HG03175 (cell line): ENCODE measurements at regions not wholly inside any gene's neighbourhood (a gene's known extent, or its start where the extent isn't known, plus 50 kb on each side); places are given as distances from the start of the nearest gene placed in this dataset.

ENCODE experiments used
- ATAC-seq: cut with Tn5 transposase; IDR thresholded peaks from one replicate; pipeline ENCODE4 v1.9.1; 2021; ENCODE audit warnings: mild to moderate bottlenecking, moderate library complexity; ENCODE audit not compliant: unreplicated experiment

DNA sequence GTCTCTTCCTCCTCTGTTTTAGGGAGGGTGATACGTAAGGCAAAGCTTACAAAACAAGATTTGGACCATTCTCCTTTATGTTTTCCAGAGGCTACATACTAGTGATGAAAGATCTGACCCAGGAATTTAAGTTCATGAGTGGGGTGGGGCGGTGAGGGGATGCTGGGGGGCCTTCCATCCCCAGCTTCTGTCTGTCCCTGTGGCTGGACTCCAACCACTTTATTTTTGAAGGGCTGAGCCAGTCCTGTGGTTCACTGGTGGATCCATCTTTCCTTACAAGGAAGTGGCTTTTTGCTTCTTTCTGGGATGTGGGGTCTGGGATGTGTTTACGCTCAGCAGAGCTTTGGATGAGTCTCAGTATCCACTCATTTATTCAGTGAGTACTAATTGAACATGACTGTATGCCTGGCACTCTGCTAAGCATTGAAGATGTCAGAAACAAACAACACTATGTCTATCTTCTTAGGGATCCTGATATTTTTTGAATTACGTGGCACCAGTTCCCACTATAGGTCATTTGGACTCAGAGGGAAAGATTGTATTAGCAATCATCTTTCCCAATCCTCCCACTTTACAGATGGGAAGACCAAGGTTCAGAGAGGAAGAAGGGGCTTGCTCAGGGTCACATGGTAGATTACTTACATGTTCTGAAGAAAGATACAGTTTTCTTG, 291.8 kb upstream of the TBX3 start:
- no peak for ATAC-seq

DNA sequence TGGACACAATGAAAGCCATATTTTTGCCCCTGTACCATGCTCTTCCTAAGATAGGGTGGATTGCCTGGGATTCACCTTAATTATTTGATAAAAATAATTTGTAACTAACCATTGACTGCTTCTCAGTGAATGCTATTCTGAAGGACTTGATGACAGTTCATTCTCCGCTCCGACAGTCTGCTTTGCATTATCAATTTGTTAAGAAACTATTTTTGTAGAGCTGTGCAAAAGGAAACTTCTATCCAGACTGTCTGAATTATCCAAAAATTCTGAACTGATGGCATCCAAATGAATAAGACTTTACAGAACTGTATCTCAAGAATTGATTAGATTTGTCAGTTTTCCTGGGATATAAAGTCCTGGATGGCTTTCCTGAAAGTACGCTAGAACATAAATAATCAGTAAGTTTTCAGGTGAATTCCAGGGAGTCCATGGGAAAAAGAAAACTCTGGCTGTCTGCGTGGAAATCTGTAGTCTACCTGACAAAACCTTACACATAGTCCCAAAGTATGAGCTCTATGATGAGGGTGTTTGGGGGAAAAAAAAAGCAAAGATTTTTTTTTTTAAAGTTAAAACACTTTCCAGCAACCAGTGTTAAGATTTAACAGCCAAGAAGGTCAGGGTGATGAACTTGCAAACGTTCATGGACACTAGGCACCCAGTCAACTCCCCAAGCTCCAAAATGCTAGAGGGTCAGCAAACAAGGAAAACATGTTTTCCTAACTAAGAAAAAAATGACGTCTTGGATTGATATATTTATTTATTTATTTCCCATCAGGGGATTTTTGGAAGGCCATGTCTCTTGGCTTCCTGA, 291.1 kb upstream of the TBX3 start:
- no peak for ATAC-seq

DNA sequence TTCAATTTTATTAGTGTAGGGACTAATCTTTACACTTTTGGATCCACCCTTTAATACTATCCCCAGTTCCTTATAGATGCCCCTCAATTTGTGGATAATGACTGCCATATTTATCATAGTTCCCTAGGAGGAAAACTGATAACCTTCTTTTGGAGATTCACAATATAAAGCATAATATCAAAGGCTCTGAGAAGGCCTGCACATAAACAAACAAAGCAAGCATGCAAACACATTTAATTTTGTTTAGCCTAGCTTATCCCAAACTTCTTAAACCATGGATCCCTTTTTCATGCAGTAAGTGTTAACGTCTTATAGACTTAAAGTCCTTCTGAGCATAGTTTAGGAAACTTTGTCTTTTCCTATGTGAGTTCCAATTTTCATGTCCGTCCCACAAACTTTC, 290.4 kb upstream of the TBX3 start:
- ATAC-seq = no peak

DNA sequence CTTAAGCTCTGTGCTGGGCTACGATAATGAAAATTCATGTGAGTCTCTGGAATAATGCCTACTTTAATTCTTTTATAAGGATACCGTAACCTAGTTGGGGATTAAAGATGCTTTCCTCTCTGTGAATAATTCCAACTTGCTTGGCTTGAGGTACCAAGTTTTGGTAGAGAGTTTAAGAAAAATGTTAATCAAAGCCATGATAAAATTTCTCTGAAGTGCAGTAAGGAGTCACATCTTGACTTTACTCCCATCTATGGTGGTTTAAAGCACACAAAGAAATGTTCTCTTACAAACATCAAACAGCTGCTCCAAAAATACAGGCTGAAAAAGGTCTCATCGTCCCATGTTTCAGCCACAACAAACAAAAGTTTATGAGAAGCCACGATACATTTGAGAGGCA, 284.8 kb upstream of the TBX3 start:
- ATAC-seq = no peak

DNA sequence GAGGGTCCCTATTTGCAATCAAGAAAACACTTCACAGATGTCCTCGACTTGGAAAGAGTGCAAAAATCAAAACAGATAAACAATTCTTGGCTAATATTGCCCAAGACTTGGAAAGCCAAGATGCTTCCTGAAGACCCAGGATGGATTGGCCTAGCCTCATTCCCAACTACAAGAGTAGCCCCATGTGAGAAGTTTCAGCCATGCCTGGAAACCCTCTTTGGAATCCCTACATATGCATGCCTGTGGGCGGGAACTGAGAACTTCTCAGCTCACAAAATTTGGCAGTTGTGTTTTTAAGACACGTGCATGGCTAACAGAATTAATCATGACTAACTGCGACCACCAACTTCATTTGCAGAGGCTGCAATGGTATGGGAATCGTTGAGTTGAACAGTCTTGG, 283.2 kb upstream of the TBX3 start:
- no peak for ATAC-seq

DNA sequence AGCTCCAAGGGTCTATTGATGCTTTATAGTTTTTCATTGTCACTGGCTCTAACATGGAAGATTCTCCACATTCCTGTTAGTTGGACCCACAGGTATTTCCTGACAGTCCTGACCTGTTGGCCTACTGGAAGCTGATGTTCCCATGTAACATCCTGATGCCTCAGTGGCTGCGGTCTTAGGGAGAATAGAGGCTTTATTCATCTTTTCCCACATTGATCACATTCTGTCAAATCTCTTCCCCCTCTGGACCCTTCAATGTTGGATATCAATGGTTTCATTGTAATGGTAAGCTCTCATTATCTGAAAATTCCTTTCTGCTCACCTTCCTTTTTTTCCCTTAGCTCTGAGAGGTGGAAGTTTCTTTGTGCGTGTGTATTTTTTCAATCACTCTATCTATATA, 280.9 kb upstream of the TBX3 start:
- ATAC-seq = no peak

DNA sequence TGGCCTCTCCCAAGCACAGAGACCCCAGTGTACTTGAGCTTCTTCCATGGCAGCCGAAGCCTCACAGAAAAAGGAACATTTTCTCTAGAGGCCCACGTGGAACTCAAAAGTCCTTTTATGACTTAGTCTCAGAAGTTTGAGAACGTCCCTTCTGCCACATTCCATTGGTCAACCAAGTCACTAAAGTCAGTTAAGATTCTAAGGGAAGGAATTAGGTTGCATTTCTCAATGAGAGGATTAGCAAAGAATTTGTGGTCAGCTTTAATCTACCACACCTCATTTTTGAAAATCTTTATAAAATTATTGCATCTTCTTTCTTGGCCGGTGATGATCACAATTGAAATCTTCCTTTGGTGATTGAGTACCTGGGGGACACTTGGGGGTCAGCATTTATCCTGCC, 279.9 kb upstream of the TBX3 start:
- ATAC-seq = no peak

DNA sequence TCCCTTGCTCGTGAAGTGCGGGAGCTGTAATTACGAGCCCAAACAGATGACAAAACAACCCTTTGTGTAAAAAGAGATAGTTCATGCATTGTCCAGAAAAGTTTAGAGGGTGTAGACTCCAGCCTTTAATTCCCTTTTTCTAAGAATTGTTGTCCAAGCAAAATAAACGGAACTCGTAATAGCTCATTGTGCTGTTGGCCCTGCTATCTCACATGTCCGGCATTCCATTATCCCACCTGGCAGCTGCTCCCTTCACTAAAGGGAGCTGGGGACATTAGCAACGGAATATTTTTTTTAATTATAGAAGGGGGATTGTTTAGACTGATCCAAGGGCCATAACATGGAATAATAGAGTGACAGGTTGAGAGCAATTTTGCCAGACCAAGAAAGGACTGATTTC, 277.5 kb upstream of the TBX3 start:
- no peak for ATAC-seq

DNA sequence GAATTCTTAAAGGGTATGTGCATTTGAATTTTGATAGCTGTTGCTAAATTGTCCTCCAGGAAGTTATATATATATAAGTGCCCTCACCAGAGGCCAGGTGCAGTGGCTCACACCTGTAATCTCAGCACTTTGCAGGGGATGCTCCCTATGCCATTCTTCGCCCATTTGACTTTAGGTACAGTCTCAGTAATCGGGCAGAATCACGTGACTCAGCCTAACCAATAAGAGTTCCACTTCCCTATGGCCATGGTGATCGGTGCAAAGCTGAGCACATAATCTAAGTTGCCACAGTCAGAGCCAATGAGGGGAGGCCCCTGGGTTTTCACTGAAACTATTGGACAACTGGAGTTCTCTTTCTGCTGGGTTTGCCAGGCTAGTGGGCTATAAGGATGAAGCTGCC, 274.6 kb upstream of the TBX3 start:
- no peak for ATAC-seq

DNA sequence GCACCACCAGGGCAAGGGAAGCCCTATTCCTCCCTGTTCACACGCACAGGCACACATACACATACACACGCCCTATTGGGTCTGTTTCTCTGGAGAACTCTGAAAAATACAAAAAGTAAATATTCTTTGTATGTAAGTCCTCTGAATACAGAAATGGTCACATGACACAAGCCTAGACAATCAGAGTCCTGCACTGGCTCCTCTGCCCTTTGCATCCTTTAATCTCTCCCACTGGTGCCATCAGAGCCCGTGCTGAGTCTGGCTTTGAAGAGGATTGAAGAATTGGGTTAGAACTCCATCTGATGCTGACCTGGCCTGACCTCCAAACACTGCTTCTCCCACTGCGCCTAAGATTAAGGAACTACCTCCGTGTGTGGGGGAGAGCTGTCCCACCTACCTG, 273.2 kb upstream of the TBX3 start:
- no peak for ATAC-seq

DNA sequence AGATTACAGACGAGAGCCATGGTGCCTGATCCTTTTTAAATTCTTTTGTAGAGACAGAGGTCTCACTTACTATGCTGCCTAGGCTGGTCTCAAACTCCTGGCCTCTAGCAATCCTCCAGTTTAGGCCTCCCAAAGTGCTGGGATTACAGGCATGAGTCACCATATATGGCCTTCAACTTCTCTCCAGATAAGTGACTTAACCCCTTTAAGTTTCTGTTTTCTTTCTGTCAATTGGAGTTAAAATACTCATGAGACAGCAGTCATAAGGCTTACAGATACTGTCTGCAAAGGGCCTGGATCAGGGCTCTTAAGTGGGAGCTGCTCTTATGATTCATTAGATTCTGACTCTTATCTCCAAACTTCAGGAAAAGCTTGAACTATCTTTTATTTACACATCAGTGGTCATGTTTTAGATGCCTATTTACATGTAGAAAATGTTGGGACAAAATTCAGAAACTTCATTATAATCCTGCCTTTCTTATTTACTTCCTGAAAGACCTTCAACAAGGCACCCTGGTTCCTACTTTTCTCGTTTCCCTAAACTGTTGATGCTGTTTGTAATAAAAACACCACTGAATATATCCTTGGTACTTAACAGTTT, 271.5 kb upstream of the TBX3 start:
- no peak for ATAC-seq

DNA sequence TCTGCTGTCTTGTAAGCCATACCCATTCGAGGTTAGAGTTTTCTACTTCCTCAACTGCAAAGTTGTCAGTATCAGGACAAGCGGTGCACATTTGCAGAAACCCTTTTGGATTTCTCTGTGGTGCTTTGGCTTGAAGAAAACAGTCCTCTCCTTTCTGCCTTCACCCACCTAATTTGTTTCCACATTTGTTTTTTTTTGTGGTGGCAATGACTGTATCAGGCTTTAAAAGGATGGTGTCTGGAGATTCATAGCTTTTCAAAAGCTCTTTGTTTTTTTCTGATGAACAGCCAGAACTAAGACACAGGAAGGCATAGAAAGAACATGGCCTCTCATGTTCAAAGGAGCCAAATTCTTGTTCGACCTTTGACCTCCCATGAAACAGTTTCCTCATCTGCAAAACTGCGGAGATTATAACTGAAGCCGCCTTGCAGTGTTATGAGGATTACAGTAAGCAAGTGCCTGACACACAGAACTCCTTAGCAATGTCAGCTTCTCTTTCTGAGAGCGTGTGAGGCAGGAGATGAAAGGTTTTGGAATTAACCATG, 270.6 kb upstream of the TBX3 start:
- no peak for ATAC-seq

DNA sequence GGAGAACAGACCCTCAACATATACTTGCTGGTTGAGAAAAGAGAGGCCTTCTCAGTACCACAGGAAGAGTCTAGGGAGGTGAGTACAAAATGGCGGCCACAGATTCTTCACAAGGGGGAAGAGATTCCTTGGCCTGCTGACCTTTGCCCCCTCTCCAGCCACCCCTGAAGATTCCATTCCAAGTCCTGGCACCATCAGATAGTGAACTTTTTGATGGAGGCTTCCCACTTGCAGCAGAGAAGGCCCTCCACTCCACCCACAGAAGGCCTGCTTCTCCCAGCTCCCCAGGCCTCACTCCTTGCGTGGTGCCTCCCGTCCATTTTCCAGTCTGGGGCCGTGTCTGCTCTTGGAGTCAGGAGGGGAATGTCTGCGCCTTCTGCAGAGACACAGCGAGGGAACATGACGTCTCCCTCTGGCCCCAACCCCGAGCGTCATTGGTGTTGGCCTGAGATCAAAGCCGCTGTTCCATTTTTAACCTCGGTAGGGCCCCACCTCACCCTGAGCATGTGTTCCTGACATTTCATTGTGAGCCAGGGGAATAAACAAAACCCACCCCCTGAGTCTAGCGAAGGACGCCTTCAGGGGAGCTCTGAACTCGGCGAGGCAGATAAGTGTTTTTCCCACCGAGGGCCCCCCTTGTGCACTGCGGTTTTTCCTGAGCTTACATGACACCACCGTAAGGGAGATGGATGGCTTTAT, 268.7 kb upstream of the TBX3 start:
- ATAC-seq = no peak

DNA sequence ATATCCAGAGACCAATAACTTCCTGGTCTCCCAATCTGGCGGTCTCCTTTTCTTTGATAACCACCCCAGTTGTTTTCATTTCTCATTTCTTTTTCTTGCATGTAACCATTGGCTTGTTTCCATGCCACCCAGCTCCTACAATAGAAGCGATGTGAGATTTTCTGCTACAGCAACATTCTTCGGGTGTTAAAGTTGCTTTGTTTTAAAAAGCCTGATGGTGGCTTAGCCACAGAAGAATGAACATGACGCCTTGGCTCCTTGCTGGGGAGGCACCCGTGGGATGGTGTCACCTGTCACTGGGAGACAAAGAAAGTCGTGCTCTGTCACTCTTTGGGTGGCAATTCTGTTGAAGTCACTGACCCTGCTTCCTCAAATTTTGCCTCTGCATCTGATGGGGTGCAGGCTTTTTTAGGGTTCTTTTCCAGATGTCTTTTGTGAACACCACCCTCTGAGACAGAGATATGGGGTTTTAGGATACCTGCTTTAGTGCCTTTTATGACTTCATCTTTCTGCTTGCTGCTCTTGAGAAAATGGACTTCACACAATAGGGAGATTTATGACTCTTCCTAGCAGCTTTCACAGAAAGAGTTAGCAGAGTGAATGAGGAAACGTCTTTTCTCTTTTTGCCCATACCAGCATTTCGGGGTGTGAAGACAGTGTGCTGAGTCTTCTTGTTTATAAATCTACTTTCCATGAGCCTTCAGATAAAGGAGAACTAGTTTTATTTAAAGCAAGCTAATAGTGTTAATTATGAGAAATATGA, 265.3 kb upstream of the TBX3 start:
- ATAC-seq = no peak

DNA sequence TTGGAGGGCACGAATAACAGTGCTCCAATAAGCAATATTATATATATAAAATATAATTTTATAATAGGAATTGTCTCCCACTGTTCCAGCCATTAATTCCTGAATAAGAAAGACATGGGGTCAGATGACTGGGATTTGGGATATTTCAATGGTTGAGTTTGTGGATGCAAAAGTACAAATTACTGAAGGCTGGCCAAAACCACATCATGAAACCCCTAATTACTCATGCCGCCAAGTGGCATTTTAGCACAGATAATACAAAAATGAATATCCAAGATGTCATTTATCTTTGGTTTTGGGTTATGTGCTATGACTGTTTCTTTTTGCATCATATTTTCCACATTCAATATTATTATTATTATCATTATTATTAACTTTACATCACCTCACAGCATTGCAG, 261.4 kb upstream of the TBX3 start:
- ATAC-seq = no peak

DNA sequence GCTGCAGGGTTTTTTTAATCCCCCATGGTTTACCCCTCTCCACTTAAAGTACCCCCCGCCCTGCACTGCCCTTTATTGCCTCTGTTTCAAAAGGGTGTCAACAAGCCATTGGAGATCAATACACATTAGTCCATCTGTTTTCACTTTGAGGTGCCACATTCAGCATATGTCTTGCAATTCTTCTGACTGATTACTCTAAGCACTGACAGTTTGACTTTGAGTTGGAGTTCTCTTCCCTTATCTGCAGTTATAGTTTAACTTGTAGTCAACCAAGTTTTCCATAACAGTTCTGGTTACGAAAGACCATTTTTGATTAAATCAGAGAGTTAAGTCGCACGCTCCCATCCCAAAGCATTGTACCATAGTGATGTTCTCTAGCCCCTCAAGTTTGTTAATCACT, 260.8 kb upstream of the TBX3 start:
- ATAC-seq = no peak

DNA sequence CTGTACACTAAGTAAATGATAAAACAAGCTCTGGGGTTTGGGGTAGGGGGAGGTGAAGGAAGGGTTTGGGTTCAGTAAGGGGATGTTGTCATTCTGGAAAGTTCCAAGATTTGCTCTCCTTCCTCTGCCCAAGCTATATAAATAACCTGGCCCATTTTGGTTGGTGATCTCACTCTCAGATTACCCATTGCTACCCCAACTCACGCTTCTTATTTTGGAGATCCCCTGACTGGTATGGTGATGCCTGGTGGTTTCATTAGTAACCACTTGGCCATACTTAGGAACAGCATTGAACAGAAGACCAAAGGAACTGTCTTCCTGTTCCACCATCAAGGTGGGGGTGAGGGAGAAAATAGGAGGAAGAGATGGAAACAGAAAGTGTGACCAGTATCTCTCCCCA, 259.6 kb upstream of the TBX3 start:
- ATAC-seq = no peak

DNA sequence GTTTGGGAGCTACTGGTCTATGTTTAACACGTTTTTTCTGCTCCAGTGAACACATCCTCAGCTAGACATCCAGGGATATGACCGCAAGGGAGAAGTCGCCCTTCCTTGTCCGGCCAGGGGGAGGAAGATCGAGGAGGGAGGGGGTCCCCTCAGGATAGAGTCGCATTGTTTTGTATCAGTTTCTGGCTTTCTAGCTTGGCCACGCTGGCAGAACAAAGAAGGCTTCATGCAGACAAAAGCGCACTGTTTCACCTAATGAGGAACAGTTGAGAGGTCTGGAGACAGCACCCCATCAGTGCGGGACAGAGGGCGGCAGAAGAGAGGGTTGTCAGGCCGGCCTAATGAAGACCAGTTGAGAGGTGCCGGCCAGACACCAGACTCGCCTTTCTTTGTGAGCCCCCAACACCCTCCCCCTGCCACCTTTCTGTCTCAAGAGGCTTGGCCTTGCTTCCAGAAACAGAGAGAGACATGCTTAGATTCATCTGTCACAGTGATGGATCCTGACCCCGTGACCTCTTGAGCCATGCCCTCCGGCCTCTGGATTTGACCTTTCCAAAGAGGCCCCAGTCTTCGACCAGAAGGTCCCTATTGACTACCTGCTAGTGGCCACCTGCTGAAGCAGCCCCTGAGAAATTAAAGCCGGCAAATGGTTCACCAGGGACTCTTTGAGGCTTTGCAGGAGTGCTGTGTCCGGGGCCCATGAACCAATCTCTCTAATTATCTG, 254.7 kb upstream of the TBX3 start:
- ATAC-seq = no peak

DNA sequence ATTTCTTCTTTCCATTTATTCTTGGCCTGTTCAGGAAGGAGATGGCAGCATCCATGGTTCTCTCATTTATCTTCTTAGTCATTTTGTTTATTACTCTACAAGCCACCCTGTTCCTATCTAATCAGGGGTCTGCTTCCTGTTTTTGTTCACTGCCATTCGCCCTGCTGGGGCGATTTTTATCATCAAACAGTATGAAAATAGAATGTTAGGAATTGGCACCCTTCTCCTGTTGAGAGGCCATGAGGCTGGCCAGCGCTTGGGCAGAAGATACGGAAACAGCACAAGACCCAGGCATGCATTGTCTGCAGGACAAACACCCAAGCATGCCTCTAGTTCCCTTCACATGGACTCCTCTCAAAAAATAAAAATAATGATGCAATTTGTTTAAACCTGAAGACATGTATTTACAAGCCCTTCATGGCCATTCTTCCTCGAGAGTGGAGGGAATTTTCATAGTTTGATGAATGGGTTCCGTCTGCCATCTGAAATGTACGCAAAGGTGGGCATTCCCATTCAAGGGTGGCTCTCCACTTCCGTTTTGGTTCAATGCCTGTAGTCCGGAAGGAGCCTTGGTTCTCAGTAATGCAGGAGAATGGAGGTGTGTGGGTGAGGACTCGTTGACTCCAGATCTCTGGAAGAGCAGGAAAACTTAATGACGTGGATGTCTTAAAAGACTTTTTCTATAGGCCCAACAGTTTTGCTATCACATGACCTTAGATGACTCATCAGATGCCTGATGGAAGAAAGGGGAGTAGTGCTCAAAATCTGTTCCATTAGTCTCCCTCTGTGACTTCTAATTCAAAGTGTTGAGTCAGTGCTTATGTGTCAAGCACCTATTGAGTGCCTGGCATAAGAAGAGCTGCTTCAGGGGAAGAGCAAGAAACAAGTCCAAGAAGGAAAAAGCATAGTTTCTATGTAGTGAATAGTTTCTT, 252.4 kb upstream of the TBX3 start:
- ATAC-seq = no peak
